LoVo (cell line): ENCODE measurements at regions not wholly inside any gene's neighbourhood (a gene's known extent, or its start where the extent isn't known, plus 50 kb on each side); places are given as distances from the start of the nearest gene placed in this dataset.

Experiments
- DNase-seq: peaks from one replicate; pipeline ENCODE4 v3.0.0-alpha.2; 2016; ENCODE audit warnings: low spot score

DNA sequence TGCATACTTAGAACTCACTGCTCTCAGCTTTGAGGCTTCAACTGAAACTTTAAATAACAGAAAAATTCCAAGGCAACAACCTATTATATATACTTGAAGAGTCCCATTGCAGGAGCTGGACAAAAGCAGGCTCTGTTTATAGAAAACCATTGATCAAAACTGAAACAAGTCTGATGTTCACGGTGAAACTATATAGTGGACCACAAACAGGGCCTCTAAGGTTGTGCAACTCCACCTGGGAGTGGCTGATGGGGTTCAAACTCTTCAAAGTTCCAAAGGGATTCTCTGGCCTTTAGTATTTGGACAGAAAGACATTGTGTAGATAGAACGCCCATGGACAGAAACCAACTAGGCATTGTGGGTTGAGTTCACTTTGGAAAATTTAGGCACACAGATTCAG lies 140.3 kb downstream of the ZC3H11B start:
- no peak for DNase-seq

DNA sequence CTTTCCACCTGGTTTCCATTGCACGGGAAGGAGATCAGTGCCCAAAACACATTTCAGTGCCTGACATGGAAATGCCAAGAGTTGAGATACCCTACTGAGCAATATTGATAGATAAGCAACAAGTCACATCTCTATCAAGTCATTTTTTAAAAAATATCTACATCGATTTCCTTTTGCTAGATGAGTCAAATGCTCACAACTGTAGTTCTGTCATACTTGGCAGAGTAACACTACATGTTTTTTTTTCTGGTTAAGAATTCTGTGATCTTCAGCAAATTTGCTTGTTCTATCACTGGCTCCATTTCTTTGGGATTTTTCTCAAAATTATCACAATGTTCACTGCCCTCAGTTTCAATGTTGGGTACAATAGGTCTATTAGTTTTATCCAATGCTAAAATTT lies 145.4 kb downstream of the ZC3H11B start:
- no peak for DNase-seq

DNA sequence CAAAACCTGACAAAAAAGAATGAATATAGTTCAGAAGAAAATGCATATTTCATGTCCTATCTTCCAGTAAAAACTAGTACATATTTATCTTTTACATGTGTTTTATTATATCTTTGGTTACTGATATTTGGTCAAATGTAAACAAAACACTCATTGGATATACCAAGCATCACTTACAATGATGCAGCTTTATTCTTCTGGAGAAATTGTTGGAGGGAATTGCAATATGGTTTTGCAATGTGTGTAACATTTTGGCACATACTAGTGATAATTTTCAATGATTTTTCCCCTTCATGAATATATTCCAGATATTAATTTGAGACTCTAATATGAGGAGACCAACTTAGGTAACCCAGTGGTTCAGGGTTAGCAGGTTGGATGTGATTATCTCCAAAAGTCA lies 146.1 kb downstream of the ZC3H11B start:
- no peak for DNase-seq

DNA sequence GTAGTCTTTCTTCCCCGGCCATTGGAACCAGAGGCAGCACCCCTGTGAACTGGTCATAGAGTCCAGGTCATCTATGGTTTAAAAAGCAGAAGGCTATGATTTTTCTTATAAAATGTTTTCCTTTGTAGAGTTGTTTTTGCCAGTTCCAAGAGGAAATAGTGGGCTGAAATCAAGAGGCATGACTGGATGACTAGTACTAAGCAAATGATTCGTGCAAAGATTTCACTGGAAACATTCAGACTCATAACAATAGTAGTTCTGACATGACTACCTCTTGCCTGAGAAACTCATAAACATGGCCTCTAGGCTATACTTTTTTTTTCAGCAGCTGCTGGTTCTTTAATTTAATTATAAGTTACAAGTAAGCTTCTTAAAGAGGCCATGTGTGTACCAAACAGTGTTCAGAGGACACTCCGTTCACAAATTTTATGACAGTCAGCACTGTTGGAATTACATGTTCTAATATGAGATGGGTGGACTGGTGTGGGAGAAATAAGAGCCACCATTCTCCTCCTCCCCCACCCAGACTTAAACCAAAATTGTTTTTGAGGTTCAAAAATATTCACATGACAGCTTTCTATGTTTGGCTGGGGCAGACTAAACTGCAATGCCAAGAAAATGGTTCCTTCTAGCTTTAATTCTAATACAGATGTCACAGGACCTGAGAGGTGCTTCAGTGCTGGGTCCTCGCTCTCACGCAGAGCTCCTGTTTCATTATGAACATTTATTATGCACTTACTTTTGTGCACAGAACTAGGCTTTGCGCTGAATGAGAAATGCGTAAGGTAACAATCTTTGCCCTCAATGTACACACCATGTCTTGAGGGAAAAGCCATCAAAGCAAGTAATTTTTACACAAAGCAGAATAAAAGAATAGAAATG lies 147.5 kb downstream of the ZC3H11B start:
- no peak for DNase-seq

DNA sequence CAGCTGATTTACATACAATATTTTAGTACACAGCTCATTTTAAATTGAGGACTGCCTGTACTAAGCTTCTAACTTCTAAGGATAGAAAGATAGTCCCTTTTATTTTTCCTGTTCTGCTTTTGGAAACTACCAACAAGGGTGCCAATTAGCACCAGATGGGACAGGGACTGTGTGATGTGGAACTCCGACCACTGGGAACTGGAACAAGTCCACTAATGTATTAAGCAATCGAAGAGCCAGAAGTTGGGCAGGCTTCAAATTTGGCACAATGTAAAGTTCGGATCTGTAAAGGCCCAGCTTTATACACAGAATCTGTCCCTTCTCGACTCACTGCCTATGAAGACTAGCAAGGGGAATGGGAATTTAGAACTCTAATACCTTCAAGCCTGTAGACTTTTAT lies 149.3 kb downstream of the ZC3H11B start:
- no peak for DNase-seq

DNA sequence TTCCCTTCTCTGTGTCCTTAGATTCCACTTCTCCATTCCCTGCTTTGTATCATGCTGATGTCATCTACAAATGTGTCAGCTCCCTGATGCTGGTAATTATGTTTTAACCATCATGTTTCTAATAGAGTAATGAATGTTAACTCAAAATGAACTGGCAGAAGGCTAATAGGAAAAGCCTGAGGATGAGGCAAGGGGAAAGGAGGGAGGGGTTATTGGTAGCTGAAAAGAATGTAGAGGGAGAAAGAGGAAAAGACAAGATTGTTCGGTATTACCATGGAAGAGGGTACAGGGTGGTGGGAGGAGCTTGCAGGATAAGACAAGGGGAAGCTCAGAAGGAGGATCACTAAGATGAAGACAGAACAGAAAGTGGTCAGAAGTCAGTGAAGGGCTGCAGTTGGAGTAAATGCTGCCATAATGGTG lies 150.9 kb downstream of the ZC3H11B start:
- no peak for DNase-seq

DNA sequence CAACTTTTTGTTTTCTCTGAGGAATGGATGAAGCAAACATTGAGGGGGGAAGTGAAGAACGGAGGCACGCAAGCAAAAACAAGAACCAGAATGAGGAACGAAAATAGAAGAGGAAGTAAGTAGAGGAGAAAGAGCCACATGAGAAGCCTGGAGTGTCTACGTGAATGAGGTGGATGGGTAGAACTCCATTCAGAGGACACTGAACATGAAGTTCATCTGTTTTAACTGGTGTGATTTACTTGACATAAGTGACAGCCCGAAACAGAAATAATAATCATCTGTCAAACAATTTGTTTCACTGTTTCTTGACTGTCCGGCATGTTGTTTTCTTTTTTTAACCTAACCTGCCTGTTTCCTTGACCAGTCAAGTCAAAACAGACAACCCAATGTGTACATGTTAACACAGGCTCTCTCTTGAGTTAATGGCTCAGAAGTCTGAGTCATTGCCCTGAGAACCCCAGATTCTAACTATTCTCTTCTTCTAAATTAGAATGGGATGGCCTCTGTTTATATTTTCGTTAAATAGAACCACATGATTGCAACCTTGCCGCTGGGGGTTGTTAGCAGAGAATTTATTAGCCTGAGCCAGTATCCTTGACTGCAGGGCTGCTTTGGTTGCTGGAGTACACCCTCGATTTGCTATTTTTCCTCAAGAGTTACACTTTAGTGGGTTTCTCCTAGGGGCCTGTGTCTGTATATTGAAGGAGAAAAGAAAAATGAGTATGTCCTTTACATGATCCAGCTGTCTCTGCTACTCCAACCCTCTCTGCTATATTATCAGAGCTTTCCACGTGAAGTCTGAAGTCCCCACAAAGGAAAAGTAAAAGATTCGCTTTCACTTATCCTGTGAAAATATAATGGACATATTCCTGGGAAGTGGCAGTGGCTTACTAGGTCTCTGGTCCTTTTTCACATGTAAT lies 151.7 kb downstream of the ZC3H11B start:
- DNase-seq = no peak

DNA sequence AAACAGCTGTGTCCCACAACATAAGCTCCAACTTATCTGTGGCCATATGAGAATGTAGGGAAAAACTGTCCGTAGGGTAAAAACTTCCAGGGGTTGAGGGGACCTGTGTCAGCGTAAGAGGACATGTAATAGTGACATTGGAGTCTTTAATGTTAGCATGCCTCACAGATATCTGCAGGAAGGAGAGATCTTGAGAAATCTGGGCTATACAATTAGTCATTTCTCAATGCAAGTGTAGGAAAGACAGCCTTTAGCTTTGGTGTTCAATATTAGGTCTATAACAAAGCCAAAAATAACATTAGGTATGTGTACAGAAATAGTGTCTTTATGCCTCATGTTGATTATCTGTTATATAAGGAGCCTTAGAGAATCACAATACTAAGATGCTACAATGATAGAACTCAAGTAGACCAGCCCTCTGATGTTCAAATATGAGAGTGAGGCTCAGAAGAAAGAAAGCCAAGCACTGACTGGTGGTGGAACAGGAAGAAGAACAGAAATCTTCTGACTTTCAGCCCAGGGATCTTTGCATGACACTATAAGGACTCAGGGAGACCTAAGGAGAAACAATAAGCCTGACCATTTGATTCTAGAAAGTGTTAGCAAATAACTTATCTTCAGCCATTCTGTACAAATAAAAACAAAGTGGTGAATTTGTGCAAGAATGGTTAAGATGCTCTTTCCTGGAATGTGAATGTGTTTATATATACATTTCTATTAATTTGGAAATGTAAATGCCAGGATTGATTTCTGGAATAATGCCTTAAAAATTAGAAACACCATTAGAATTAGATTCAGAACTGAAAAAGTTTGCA lies 152.6 kb downstream of the ZC3H11B start:
- DNase-seq = no peak

DNA sequence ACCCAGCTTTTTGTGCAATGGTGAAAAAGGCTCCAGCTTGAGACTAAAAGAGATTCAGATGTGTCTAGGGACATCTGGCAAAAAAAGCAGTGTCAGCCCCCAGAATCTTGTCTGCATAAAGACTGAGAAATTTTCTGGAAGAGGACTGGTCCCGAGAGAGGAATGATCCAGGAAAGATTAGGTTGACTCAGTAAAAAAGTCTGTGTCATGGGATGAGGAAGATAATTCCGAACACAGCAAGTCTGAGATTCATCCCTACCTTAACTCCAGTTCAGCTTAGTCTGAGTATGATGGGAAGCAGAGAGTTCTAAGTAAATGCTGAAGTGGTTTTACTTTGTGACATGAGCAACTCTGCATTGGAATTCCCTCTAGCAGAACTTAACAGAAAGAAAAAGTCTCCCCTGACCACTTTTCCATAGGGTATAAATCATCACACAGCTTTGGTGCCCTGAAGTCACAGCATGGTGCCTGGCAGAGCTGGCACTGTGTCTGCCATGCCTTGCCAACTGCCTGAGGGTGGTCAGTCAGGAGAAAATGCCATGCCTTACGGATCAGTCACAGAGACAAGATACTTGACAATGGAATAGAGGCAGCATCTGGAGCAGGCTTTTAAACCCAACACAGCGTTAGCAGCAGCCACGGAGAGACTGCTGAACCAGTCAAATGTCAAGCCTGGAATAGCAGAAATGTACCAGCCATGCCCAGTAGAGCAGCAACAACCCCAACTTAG lies 153.4 kb downstream of the ZC3H11B start:
- no peak for DNase-seq

DNA sequence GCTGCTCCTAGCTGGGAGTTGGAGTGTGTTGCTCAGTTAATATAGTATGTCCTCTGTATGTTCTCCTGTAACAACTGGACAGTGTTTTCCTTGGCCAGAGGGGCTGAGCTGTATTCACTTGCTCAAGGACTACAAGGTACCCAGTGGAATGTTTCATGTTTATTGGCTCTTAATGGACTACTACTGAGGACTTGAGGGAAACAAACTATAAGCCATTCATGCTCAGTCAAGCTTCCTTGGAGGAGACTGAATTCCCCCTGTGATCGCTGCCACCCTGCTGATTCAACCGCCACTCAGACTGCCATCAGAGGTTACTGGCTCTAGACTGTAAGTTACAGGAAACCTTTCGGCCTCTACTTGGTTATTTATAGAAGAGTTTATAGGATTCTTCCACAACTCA lies 166.6 kb downstream of the ZC3H11B start:
- DNase-seq = no peak

DNA sequence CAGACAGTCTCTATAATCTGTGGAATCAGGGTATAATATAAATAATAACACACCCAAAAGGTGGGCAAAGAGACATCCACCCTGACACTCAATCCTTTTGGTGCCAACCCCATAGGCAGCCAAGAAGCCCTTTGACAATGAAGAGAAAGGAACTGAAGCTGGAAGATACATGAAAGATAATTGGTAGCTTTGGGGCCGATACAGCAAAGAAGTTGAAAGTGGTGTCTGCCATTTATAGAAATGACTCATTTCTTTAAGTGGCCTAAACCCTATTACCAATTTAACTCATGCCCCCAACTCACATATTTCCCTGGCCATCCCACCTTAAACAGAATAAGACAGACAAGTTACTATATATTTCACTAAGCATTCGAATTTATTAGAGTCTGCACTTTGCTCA lies 167.0 kb downstream of the ZC3H11B start:
- DNase-seq = no peak

DNA sequence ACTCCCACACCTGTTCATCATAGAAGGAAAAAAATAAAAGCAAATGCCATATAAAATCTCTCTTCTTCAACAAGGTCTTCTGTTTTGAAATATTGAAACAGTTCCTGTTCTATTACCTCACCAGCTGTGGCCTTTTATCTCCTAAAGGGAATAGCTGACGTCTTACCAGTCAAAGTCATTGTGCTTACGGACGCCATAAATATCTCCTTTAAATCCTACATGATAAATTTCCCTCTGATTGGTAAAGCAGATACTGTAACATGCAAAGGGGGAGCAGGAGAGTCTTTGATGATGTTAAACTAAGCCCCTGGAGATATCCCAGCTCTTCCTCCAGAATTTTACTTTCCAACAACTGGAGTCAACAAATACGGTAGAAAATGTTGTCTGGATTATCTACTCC lies 168.4 kb downstream of the ZC3H11B start:
- no peak for DNase-seq

DNA sequence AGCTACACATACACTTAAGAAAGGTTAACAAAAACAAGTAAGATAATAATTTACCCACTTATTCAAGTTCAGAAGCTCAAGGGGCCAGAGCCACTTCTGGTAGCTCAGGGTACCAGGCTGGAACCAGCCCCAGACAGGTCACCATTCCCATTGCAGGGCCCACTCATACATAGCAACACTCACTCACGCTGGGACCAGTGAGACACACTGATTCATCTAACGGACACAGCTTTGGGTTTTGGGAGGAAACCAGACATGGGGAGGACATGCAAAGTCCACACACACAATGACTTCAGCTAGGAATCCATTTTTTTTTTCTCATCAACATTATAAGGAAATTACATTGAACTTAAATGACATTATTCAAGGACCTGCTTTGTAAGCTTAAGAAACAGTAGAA lies 169.1 kb downstream of the ZC3H11B start:
- DNase-seq = no peak

DNA sequence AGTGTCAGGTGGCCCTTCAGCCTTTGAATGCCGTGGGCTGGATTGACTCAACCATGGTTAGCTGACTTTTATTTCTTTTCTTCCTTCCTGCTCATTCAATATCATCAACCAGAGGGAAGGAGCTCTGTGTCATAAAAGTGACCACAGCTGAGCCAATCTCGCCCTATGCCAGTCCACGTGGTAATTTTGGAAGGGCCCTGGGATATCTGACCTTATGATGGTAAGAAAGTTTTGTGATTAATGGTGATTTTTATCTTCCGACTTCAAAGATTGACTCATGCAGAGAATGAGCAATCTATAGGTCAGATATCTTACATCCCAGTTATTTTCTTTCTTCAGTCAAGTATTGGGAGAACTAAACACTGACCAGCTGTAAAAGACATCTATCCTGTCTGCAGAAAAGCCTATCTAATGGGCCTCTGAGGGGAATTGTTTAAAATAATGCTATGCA lies 170.3 kb downstream of the ZC3H11B start:
- peak; percentile 22 for DNase-seq

DNA sequence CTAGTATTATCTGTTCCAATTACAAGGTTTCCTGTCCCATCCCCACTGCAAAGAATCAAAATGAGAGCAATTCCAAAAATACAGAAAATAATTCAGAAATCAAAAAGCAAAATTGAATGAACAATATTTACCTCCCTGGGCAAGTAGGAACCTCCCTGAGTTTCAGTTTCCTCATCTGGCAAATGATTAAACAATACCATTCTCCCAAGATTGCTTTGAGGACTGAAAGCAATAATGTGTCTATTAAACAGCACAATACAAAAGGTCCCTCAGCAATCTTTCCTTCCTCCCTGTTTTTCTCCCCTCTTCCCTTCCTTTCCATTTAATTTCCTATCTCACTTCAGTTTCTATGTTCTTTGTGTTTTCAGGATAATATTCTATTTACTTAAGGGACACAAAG lies 171.0 kb downstream of the ZC3H11B start:
- no peak for DNase-seq

DNA sequence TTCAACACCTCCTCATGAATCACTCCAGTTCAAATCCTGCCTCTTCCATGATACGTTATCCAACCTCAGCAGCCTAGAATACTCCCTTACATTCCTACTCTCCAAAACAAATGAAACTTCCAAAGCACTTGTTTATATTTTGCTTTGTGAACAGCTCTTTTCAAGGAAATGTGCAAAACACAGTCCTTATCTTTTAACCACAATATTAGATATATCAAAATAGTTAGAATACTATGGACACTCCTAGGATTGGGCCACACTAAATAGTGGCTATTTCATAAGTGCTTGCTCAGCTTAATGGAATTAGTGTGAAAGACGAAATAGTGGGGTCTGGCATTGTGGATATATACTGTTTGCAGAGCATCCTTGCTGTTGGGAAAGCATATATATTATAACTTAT lies 173.5 kb downstream of the ZC3H11B start:
- no peak for DNase-seq

DNA sequence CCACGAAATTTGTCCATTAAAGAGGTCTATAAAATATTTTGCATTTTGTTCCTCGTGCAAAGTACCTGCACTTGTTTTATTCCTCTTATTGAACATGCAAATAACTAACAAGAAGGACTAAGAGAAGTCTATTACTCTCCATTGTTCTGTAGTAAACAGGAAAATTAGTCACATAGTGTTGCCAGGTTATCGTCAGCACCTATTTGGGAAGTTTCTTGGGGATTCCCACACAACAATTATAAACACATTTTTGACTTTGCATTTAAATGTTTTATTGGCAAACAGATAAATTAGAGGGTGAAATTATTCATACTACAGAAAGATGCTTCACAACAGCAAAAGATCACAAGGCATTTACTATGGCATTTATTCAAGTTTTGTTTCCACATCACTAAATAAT lies 174.5 kb downstream of the ZC3H11B start:
- DNase-seq = no peak

DNA sequence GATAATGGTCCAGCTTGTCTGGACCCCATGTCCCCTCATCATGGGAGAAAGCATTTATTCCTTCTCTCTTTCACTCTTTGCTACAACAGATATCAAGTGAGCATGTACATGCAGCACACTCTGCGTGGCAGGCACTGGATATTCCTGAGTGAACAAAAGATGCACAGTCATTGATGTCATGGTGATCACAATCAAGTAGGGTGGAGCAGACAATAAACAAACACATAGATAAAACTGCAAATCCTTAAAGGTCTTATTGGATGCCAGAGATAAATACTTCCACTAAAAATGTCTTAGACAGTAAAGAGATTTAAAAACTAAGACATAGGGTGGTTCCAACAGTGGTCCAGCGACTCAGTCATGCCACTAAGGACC lies 178.0 kb downstream of the ZC3H11B start:
- no peak for DNase-seq

DNA sequence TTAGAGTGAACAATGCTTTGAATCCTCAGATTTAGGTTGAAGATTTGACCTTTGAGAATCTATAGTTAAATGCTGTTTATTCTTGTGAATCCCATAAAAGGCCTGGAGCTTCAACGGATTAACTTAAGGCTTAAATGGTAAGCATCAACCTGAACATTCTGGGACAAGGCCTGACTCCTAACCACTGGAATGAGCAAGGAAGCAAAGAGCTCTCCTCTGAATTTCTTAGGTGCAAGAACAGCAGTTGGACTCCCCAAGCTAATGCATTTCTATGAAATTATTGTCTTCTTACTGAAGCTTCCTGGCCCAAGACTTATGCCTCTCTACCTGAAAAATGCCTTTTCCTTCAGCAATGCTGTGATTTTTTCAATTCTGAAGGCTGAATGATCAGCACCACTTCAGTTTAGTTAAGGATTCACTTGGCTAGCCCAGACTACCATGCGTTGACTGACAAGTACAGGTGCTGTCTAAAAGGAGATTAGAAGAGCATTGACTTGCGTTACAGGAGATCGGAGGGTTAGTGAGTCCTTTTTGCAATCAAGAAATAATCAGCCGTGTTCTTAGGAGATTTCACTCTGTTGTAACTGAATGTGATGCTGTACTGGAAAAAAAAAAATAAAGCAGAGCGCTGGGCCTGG lies 178.5 kb downstream of the ZC3H11B start:
- no peak for DNase-seq

DNA sequence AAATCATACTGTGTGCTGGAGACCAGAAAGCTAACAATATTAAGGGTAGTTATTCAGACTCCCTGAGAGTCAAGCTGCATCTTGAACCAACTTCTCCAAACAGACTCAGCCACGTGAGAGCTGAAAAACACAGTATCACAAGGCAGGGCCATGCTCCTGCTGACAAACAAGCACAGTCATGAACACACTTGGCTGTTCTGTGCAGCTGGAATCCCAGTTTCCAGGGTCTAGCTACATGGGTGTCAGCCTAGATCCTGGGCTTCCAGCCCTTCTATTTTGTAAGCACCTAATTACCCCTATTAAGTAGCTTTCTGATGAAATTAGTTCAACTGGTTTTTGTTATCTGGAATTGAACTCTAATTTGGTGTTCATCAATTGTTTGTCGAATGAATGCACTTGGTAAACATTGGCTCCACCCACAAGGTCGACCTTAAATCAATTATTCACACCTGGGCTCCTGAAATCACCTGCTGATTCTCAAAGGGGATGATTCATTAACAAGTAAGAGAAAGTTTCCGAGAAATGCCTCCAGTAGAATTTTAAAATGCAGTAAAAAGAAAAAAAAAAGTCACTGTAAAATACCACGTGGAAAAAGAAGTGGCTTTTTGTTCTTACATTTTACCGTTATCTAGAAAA lies 179.3 kb downstream of the ZC3H11B start:
- no peak for DNase-seq

DNA sequence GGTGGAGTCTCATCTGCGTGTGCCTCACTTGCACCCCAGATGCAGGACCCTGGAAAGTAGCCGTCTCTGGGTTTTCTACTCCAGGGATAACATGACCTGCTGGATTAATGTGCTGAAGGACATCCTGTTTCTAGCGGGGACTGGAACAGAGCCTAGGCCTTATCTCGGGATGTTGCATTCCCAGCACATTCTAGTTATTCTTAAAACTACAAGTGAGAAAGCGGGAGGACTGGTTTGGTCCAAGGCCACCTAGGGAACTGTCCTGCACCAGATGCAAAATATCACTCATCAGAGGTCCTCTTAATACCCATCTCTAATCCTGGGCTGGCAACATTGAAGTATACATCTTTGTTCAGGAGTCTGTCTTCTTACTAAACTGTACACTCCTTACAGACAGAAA lies 179.9 kb downstream of the ZC3H11B start:
- DNase-seq = no peak
